ENCODE measurements at regions not wholly inside any gene's neighbourhood (a gene's known extent, or its start where the extent isn't known, plus 50 kb on each side); places are given as distances from the start of the nearest gene placed in this dataset.

DNA sequence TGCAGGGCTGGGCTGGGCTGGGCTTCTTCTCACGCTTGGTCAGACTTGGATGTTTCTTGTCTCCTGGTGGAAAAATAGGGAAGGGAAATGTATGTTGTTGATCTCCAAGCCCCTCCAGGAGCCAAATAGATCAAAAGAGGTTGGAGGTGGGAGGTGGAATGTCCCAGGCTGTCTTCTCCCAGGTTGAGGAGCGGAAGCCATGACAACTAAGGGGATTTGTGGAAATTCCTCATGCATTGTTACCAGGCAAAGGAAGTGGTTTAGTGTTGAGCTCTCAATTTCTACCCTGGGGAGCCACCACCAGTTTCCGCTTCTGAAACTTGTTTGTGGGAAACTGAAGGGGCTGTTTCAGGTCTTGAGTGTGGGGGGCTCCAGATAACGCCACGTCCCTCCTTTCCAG is 79.0 kb downstream of the SPRY4 start:
- TF ChIP-seq CTCF (IDR thresholded peaks at IDR 0.05; ENCODE audit: poor library complexity): no peak
- TF ChIP-seq EZH2 (IDR thresholded peaks at IDR 0.05; ENCODE audit: borderline replicate concordance): no peak
